SK-N-SH treated with all-trans-retinoic acid at 6 μM for 48 hours (cell line): ENCODE measurements at regions not wholly inside any gene's neighbourhood (a gene's known extent, or its start where the extent isn't known, plus 50 kb on each side); places are given as distances from the start of the nearest gene placed in this dataset.

ENCODE experiments used
- ARNTL ChIP-seq: fragments of 450-650 bp; formaldehyde crosslinking; IDR thresholded peaks from 2 replicates; pipeline ENCODE4 v1.5.0; 2020; ENCODE audit warnings: low read depth, mild to moderate bottlenecking, moderate library complexity, borderline replicate concordance
- ISL1 ChIP-seq: fragments of 250-450 bp; sonication (Bioruptor Pico); IDR thresholded peaks from 2 replicates; pipeline ENCODE4 v2.1.2; 2022; ENCODE audit warnings: mild to moderate bottlenecking, moderate library complexity
- PATZ1 ChIP-seq: fragments of 250-450 bp; sonication (Bioruptor Pico); IDR thresholded peaks from 2 replicates; pipeline ENCODE4 v1.8.0; 2020; ENCODE audit warnings: mild to moderate bottlenecking, moderate library complexity, borderline replicate concordance
- TF ChIP-seq, protein P1 (sequence below): fragments of 250-450 bp; sonication (Bioruptor Pico); IDR thresholded peaks from 2 replicates; pipeline ENCODE4 v1.8.0; 2021; ENCODE audit warnings: low read depth, mild to moderate bottlenecking, moderate library complexity, borderline replicate concordance

- TF ChIP-seq PATZ1 (CRISPR knock-in tag): no peak
- TF ChIP-seq ISL1 (CRISPR knock-in tag): no peak
- TF ChIP-seq, protein P1, sequence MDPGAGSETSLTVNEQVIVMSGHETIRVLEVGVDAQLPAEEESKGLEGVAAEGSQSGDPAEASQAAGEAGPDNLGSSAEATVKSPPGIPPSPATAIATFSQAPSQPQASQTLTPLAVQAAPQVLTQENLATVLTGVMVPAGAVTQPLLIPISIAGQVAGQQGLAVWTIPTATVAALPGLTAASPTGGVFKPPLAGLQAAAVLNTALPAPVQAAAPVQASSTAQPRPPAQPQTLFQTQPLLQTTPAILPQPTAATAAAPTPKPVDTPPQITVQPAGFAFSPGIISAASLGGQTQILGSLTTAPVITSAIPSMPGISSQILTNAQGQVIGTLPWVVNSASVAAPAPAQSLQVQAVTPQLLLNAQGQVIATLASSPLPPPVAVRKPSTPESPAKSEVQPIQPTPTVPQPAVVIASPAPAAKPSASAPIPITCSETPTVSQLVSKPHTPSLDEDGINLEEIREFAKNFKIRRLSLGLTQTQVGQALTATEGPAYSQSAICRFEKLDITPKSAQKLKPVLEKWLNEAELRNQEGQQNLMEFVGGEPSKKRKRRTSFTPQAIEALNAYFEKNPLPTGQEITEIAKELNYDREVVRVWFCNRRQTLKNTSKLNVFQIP (CRISPR knock-in tag): no peak
- no peak for TF ChIP-seq ARNTL (CRISPR knock-in tag)
Observed at GRCh38 chr12:22893878-22894277, 268.9 kb downstream of the ETNK1 start.
